Activated effector memory CD4-positive, alpha-beta T cell treated with Interleukin-2 at 50 U/mL for 16 hours (primary cell): ENCODE measurements at regions not wholly inside any gene's neighbourhood (a gene's known extent, or its start where the extent isn't known, plus 50 kb on each side); places are given as distances from the start of the nearest gene placed in this dataset.

Source experiments
- DNase-seq: peaks from one replicate; pipeline ENCODE4 v3.0.0-alpha.2; 2020

- DNase-seq, result no peak
These were observed 660.0 kb downstream of the PTPRC start for GRCh38 chr1:199298825-199299224.

- DNase-seq, result no peak
These were observed 662.8 kb downstream of the PTPRC start for GRCh38 chr1:199301472-199302217.

GRCh38 chr1:199302554-199302953, 663.7 kb downstream of the PTPRC start:
- DNase-seq, result no peak

- no peak for DNase-seq
These were observed 664.2 kb downstream of the PTPRC start for GRCh38 chr1:199303035-199303434.

GRCh38 chr1:199305053-199305452, 666.2 kb downstream of the PTPRC start:
- no peak for DNase-seq

GRCh38 chr1:199307496-199308264, 668.8 kb downstream of the PTPRC start:
- no peak for DNase-seq

- no peak for DNase-seq
These were observed 669.6 kb downstream of the PTPRC start for GRCh38 chr1:199308349-199308846.

- no peak for DNase-seq
These were observed 671.9 kb downstream of the PTPRC start for GRCh38 chr1:199310708-199311107.

- no peak for DNase-seq
These were observed 672.8 kb downstream of the PTPRC start for GRCh38 chr1:199311478-199312262.

- no peak for DNase-seq
These were observed 673.8 kb downstream of the PTPRC start for GRCh38 chr1:199312626-199313025.

GRCh38 chr1:199313444-199313843, 674.6 kb downstream of the PTPRC start:
- DNase-seq, result no peak

GRCh38 chr1:199319341-199319740, 680.5 kb downstream of the PTPRC start:
- DNase-seq, result no peak

- DNase-seq, result no peak
These were observed 683.4 kb downstream of the PTPRC start for GRCh38 chr1:199322278-199322677.

- DNase-seq, result no peak
These were observed 694.3 kb upstream of the NR5A2 start for GRCh38 chr1:199333180-199333579.

- DNase-seq, result no peak
These were observed 692.0 kb upstream of the NR5A2 start for GRCh38 chr1:199335496-199335895.

- DNase-seq, result no peak
These were observed 690.5 kb upstream of the NR5A2 start for GRCh38 chr1:199336745-199337640.

- no peak for DNase-seq
These were observed 688.8 kb upstream of the NR5A2 start for GRCh38 chr1:199338760-199339159.

- no peak for DNase-seq
These were observed 675.2 kb upstream of the NR5A2 start for GRCh38 chr1:199352351-199352750.

- no peak for DNase-seq
These were observed 673.6 kb upstream of the NR5A2 start for GRCh38 chr1:199353906-199354305.

GRCh38 chr1:199356561-199356960, 670.9 kb upstream of the NR5A2 start:
- no peak for DNase-seq

GRCh38 chr1:199357599-199357998, 669.9 kb upstream of the NR5A2 start:
- DNase-seq, result no peak

- no peak for DNase-seq
These were observed 664.5 kb upstream of the NR5A2 start for GRCh38 chr1:199362996-199363395.
